ENCODE measurements at regions not wholly inside any gene's neighbourhood (a gene's known extent, or its start where the extent isn't known, plus 50 kb on each side); places are given as distances from the start of the nearest gene placed in this dataset.

DNA sequence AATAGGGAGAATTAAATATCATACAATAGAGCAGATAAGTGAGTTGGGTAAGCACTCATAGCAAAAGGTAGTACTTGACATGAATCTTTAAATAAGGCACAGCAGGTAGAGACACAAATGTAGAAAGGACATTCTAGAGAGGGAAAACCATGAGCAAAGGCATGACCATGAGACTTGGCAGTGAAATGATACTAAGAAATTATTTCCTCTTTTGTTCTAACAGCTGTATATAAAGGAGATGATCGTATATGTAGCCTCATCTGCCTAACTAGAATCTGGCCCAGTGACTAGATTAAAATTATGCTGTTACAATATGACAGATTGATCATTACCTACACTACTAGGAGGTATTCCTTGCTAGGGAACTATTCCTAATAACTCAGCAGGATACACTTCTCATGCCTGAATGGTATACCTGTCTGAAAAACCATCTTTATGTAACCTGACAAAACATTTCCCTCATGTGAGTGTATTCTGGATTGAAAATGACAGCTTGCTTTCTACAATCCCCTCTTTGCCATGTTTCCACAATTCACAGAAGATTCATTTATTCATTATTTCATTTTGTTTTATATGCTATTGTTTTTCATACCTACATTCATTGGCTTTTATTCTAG lies 725.7 kb downstream of the C12orf50 start:
- H3K4me3 ChIP-seq (ENCODE audit: control insufficient read depth in 2 of 3, extremely low read depth in 1 of 3, insufficient read depth in 2 of 3, low read depth in 1 of 3, low read length in 3 of 3), result no peak overlapping the region
- H3K4me2 ChIP-seq (ENCODE audit: control insufficient read depth, extremely low read depth, insufficient read depth, low read depth, low read length), result no peak overlapping the region
- no peak for TF ChIP-seq EZH2 (IDR thresholded peaks at IDR 0.05; ENCODE audit: low read length)
- TF ChIP-seq, protein P1, sequence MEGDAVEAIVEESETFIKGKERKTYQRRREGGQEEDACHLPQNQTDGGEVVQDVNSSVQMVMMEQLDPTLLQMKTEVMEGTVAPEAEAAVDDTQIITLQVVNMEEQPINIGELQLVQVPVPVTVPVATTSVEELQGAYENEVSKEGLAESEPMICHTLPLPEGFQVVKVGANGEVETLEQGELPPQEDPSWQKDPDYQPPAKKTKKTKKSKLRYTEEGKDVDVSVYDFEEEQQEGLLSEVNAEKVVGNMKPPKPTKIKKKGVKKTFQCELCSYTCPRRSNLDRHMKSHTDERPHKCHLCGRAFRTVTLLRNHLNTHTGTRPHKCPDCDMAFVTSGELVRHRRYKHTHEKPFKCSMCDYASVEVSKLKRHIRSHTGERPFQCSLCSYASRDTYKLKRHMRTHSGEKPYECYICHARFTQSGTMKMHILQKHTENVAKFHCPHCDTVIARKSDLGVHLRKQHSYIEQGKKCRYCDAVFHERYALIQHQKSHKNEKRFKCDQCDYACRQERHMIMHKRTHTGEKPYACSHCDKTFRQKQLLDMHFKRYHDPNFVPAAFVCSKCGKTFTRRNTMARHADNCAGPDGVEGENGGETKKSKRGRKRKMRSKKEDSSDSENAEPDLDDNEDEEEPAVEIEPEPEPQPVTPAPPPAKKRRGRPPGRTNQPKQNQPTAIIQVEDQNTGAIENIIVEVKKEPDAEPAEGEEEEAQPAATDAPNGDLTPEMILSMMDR (optimal IDR thresholded peaks at IDR 0.05 in 1 of 3, IDR thresholded peaks at IDR 0.05 in 1 of 3, conservative IDR thresholded peaks at IDR 0.05 in 1 of 3; ENCODE audit: extremely low read depth in 1 of 3, insufficient read depth in 2 of 3, low read length in 3 of 3), result no peak
- H2AFZ ChIP-seq (ENCODE audit: control insufficient read depth, low read length), result no peak overlapping the region
- dilution Hi-C loops (cut with MboI; ENCODE audit: extremely low pct_ligation_motif_present, low sequenced_read_pairs), result no loop called here
- H3K4me1 ChIP-seq (ENCODE audit: control insufficient read depth, extremely low read depth, insufficient read depth, low read length), result no peaks in the 10 kb centered on the region
- no peaks in the 10 kb centered on the region for H3K9me3 ChIP-seq (ENCODE audit: control insufficient read depth, low read depth, low read length)
- DNase-seq (ENCODE audit: low read depth, low spot score) (no peak), FAIRE-seq (no peak)
- H3K27ac ChIP-seq (ENCODE audit: control insufficient read depth, insufficient read depth, low read length), result no peak overlapping the region
- H3K79me2 ChIP-seq (ENCODE audit: control insufficient read depth, insufficient read depth, low read length), result no peaks in the 10 kb centered on the region
- no peaks in the 10 kb centered on the region for H4K20me1 ChIP-seq (ENCODE audit: control insufficient read depth, extremely low read depth, insufficient read depth, low read length)
- no peaks in the 10 kb centered on the region for H3K9me1 ChIP-seq (ENCODE audit: control insufficient read depth, extremely low read depth, insufficient read depth, low read length)
- no peaks in the 10 kb centered on the region for H3K27me3 ChIP-seq (ENCODE audit: control insufficient read depth, extremely low read depth, insufficient read depth, low read length)
- no peaks in the 10 kb centered on the region for H3K36me3 ChIP-seq (ENCODE audit: control insufficient read depth in 2 of 2, extremely low read depth in 1 of 2, insufficient read depth in 2 of 2, low read length in 2 of 2)
- no peak overlapping the region for H3K9ac ChIP-seq (ENCODE audit: control insufficient read depth, extremely low read depth, insufficient read depth, low read length)

DNA sequence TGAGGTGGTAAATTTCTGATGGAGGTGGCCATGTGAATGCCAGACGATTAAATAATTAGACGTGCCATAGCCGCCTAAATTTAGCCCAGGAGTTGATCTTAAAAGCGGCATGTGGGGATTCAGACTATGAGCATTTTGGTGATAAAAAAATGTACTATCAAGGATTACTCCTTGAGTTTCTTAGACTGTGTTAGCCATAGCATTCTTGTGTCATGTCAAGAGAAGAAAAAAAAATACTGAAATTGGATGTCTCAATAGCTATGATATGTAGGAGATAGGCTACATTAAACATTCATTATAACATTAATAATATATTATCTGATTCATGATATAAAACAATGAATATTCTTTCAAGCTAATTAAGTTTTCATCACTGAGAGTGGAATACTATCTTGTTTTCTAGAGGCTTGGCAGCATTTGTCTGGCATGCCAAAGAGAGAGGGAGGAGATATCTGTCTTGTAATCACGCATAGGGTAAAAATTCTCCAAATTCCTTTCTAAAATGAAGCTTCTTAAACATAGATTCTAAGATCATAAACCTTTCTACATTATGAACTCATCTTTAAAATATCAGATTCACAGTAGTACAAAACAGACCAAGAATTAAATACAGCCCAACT lies 727.0 kb downstream of the C12orf50 start:
- no peak overlapping the region for H3K4me3 ChIP-seq (ENCODE audit: control insufficient read depth in 2 of 3, extremely low read depth in 1 of 3, insufficient read depth in 2 of 3, low read depth in 1 of 3, low read length in 3 of 3)
- DNase-seq (ENCODE audit: low read depth, low spot score) (no peak), FAIRE-seq (no peak)
- no peak overlapping the region for H2AFZ ChIP-seq (ENCODE audit: control insufficient read depth, low read length)
- no peaks in the 10 kb centered on the region for H3K9me1 ChIP-seq (ENCODE audit: control insufficient read depth, extremely low read depth, insufficient read depth, low read length)
- no peaks in the 10 kb centered on the region for H3K27me3 ChIP-seq (ENCODE audit: control insufficient read depth, extremely low read depth, insufficient read depth, low read length)
- no peaks in the 10 kb centered on the region for H3K4me1 ChIP-seq (ENCODE audit: control insufficient read depth, extremely low read depth, insufficient read depth, low read length)
- no peak overlapping the region for H3K4me2 ChIP-seq (ENCODE audit: control insufficient read depth, extremely low read depth, insufficient read depth, low read depth, low read length)
- no peaks in the 10 kb centered on the region for H3K36me3 ChIP-seq (ENCODE audit: control insufficient read depth in 2 of 2, extremely low read depth in 1 of 2, insufficient read depth in 2 of 2, low read length in 2 of 2)
- dilution Hi-C loops (cut with MboI; ENCODE audit: extremely low pct_ligation_motif_present, low sequenced_read_pairs), result no loop called here
- no peaks in the 10 kb centered on the region for H3K9me3 ChIP-seq (ENCODE audit: control insufficient read depth, low read depth, low read length)
- no peak overlapping the region for H3K27ac ChIP-seq (ENCODE audit: control insufficient read depth, insufficient read depth, low read length)
- no peaks in the 10 kb centered on the region for H4K20me1 ChIP-seq (ENCODE audit: control insufficient read depth, extremely low read depth, insufficient read depth, low read length)
- no peaks in the 10 kb centered on the region for H3K79me2 ChIP-seq (ENCODE audit: control insufficient read depth, insufficient read depth, low read length)
- TF ChIP-seq, protein P1 (optimal IDR thresholded peaks at IDR 0.05 in 1 of 3, IDR thresholded peaks at IDR 0.05 in 1 of 3, conservative IDR thresholded peaks at IDR 0.05 in 1 of 3; ENCODE audit: extremely low read depth in 1 of 3, insufficient read depth in 2 of 3, low read length in 3 of 3), result no peak
- TF ChIP-seq EZH2 (IDR thresholded peaks at IDR 0.05; ENCODE audit: low read length), result no peak
- H3K9ac ChIP-seq (ENCODE audit: control insufficient read depth, extremely low read depth, insufficient read depth, low read length), result no peak overlapping the region

Measured in keratinocyte (primary cell).